ENCODE measurements at regions not wholly inside any gene's neighbourhood (a gene's known extent, or its start where the extent isn't known, plus 50 kb on each side); places are given as distances from the start of the nearest gene placed in this dataset.

DNA sequence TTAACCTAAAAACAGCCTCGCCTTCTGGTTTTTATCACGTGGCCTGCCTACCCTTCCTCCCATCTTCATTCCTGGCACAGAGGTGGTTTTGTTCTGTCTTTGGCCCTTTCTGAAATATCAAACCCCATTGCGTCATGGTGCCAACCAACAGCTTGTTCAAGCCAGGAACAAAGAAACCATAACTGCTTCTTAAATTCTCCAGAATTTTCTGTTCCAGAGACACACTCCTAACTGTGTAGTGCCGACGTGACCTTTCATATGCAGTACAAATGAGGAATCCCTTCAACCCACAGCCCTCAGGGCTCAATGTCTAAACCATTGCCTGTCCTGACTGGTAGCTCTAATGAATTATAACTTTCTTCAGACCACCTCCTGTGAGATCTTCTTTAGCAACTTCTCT is 82.2 kb upstream of the TNP1 start:
- intact Hi-C loops (cut with DNase I; ENCODE audit: low total_unique reads), result no loop called here

DNA sequence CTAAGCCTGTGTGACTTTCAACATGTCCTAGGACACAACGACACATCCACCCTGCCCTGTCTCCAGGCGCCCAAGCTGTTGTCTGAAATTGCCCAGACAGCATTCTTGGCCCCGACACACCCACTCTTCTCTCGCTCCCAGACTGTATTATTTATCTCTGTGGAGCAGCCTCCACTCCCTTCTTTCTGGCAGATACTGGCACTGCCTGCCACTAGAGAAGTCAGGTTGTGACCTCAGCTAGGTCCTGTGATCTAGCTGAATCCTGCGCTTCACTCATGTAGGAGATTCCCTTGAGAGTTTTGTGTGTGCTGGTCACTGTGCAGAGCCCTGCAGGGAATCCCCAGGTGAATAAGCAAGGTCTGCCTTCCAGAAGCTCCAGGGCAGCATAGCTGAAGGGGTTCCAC is 77.1 kb upstream of the TNP1 start:
- no peaks in the 10 kb centered on the region for H3K4me1 ChIP-seq
- no peak overlapping the region for H3K4me3 ChIP-seq
- intact Hi-C loops (cut with DNase I; ENCODE audit: low total_unique reads), result no loop called here
- no peak for DNase-seq
- no peaks in the 10 kb centered on the region for H3K27me3 ChIP-seq
- H3K27ac ChIP-seq, result no peak overlapping the region
- H3K9me3 ChIP-seq, result no peaks in the 10 kb centered on the region
- no peaks in the 10 kb centered on the region for H3K36me3 ChIP-seq
- TF ChIP-seq POLR2A (IDR thresholded peaks at IDR 0.05), result no peak
- TF ChIP-seq, protein P1, sequence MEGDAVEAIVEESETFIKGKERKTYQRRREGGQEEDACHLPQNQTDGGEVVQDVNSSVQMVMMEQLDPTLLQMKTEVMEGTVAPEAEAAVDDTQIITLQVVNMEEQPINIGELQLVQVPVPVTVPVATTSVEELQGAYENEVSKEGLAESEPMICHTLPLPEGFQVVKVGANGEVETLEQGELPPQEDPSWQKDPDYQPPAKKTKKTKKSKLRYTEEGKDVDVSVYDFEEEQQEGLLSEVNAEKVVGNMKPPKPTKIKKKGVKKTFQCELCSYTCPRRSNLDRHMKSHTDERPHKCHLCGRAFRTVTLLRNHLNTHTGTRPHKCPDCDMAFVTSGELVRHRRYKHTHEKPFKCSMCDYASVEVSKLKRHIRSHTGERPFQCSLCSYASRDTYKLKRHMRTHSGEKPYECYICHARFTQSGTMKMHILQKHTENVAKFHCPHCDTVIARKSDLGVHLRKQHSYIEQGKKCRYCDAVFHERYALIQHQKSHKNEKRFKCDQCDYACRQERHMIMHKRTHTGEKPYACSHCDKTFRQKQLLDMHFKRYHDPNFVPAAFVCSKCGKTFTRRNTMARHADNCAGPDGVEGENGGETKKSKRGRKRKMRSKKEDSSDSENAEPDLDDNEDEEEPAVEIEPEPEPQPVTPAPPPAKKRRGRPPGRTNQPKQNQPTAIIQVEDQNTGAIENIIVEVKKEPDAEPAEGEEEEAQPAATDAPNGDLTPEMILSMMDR (IDR thresholded peaks at IDR 0.05), result no peak

More for the DNA sequence above, 82.2 kb upstream of the TNP1 start:
- no peak for DNase-seq
- H3K36me3 ChIP-seq, result no peaks in the 10 kb centered on the region
- no peak overlapping the region for H3K4me3 ChIP-seq
- no peak for TF ChIP-seq POLR2A (IDR thresholded peaks at IDR 0.05)
- TF ChIP-seq, protein P1 (IDR thresholded peaks at IDR 0.05), result no peak
- H3K27me3 ChIP-seq, result no peaks in the 10 kb centered on the region
- no peaks in the 10 kb centered on the region for H3K4me1 ChIP-seq
- H3K27ac ChIP-seq, result no peak overlapping the region
- H3K9me3 ChIP-seq, result no peaks in the 10 kb centered on the region

DNA sequence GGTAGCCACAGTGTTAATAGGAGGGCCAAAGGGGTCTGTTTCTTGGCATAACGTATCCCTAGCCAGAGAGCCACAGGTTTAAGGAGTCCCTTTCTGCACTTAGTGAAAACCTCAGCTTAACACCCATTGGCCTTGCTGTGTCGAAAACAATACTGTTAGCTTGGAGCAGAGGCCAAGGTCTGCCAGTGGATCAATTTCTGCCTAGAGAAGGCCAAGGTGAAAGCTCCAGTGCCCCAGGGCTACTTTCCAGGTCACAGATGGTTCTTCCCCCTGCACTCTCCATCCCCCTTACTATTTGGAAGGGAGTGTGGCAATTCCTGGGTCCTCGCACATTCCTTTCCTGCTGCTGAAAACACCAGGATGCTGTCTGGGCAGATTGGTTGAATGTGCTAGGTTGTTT is 74.8 kb upstream of the TNP1 start:
- Histone ChIP-seq H3K4me3 (no peak overlapping the region), H3K36me3 (no peaks in the 10 kb centered on the region), H3K27me3 (no peaks in the 10 kb centered on the region), H3K9me3 (no peaks in the 10 kb centered on the region), H3K4me1 (no peaks in the 10 kb centered on the region), H3K27ac (no peak overlapping the region)
- intact Hi-C loops (cut with DNase I; ENCODE audit: low total_unique reads), result no loop called here
- TF ChIP-seq, protein P1 (IDR thresholded peaks at IDR 0.05), result no peak
- TF ChIP-seq POLR2A (IDR thresholded peaks at IDR 0.05), result no peak
- no peak for DNase-seq

DNA sequence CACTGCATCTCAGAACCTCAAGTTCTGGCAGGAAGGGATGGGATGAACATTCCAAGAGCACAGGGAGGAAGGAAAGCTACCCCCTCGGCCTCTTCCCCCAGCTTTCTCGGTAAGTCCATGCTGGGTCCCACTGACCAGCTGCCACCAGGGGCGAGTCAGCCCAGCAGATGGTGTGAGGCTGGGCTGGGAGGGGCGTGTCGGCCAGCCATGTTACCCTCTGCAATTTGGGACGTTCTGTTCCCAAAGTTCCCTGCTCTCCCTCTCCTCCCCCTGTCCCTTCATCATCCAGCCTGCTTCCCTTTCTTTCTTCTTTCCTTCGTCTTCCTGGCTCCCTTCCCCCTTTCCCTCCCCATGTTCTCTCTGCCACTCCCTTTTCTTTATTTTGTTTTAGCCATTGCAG is 74.3 kb upstream of the TNP1 start:
- no peaks in the 10 kb centered on the region for H3K4me1 ChIP-seq
- H3K27ac ChIP-seq, result no peak overlapping the region
- no peaks in the 10 kb centered on the region for H3K36me3 ChIP-seq
- no peak for TF ChIP-seq POLR2A (IDR thresholded peaks at IDR 0.05)
- TF ChIP-seq, protein P1 (IDR thresholded peaks at IDR 0.05), result no peak
- DNase-seq, result no peak
- no peaks in the 10 kb centered on the region for H3K27me3 ChIP-seq
- intact Hi-C loops (cut with DNase I; ENCODE audit: low total_unique reads), result no loop called here
- no peak overlapping the region for H3K4me3 ChIP-seq
- H3K9me3 ChIP-seq, result no peaks in the 10 kb centered on the region

DNA sequence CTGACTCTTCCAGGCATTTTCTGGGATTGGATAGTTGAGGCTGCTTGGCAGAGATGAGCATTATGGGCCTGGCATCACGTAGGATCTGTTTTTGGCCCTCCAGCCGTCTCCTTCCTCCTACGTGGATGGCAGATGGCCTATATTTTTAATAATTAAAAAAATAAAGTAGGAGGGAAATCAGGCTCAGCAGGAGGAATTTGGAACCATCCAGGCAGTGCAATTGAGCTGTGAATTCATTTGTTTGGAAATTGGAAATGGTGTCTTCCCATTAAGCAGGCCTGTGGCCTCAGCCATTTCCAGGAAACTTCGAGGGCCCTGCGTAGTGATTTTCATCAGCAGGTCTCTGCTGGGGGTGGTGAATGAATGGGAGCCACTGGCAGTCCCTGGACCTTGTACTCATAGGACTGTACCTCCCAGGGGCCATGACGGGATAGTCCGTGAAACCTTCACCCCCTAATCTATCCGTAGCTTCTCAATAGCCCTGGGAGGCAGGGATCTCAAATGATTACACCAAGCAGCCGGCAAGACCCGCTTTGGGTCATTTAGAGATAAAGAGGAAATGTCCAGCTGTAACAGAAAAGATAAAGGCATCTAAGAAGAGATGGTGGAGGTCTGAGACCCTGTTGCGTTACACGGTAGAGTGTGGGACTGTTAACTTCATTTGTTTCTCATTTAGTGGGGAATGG is 73.1 kb upstream of the TNP1 start:
- no peak for DNase-seq
- H3K36me3 ChIP-seq, result no peaks in the 10 kb centered on the region
- intact Hi-C loops (cut with DNase I; ENCODE audit: low total_unique reads), result no loop called here
- no peak for TF ChIP-seq POLR2A (IDR thresholded peaks at IDR 0.05)
- TF ChIP-seq, protein P1 (IDR thresholded peaks at IDR 0.05), result no peak
- H3K27me3 ChIP-seq, result no peaks in the 10 kb centered on the region
- H3K27ac ChIP-seq, result no peak overlapping the region
- H3K4me3 ChIP-seq, result no peak overlapping the region
- H3K9me3 ChIP-seq, result no peaks in the 10 kb centered on the region
- no peaks in the 10 kb centered on the region for H3K4me1 ChIP-seq

Measured in uterus (tissue), 3 donors.